ENCODE measurements at regions not wholly inside any gene's neighbourhood (a gene's known extent, or its start where the extent isn't known, plus 50 kb on each side); places are given as distances from the start of the nearest gene placed in this dataset.
A peak's percentile ranks its signal among the peaks of the same experiment; 100 is the strongest.
"Not testable (repeated sequence)": the region's sequence is repeated elsewhere in the genome, so short reads cannot be mapped to it uniquely, and the experiment has no call there.

- Histone ChIP-seq H3K4me1 (peaks cover 38% of the 10 kb centered on the region), H3K27me3 (no peaks in the 10 kb centered on the region), H3K4me3 (no peak overlapping the region), H3K36me3 (ENCODE audit: low read depth, missing control alignments) (no peaks in the 10 kb centered on the region), H3K27ac (peak overlapping the region in 1 of 2 donors; percentile 27), H3K9me3 (no peaks in the 10 kb centered on the region)
- 58 to 69% methylated on average over 3 of the region's 3 CpGs for WGBS, 2 donors
- TF ChIP-seq CTCF (IDR thresholded peaks at IDR 0.05) (no peak), POLR2A (IDR thresholded peaks at IDR 0.05) (no peak)
- no peak for DNase-seq
- intact Hi-C loops (cut with DNase I; ENCODE audit: low total_unique reads), result no loop called here
Observed at GRCh38 chr2:207229161-207229560, 63.4 kb upstream of the KLF7 start.

DNA sequence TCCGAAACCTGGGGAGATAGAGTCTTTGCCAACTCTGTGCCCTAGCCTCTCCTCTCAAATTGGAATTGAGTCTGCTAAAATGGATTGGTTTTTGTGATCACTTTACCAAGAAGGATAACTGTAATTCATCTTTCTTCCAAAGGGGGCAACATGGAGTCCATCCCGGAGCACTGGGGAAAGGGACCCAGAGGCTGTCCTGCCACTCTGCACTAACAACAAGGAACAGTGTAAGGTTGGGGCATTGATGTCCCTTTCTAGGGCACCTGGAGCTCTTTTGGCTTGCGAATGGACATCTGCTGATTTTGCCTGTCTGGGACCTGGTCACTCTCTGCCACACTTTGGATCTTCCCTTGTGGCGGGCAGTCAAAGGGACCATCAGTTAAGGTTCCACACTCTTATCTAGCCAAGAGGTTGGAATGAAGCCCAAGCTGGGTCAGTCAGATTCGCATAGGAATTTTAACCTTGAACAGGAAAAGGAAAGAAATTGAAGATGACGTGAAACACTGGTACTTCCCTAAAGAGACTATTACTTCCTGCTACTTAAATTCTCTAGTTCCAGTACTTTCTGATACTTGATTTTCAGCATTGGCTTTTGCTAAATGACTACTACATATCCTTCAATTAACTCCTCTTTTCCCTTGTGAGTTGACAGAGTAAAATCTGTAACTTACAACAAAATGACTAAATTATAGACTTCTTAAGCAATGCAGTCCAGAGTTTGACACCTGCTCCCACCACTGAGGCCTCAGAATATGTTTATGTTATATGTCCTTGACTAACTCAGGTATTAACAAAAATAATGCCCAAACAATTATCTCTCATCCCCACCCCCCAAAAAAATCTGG lies 64.7 kb upstream of the KLF7 start:
- intact Hi-C loops (cut with DNase I; ENCODE audit: low total_unique reads), result no loop called here
- H3K4me3 ChIP-seq, result no peak overlapping the region
- TF ChIP-seq CTCF (IDR thresholded peaks at IDR 0.05) (peak in 2 of 3 experiments; percentile 51), POLR2A (IDR thresholded peaks at IDR 0.05) (no peak)
- no peaks in the 10 kb centered on the region for H3K27me3 ChIP-seq
- DNase-seq, result peak; percentile 34
- H3K9me3 ChIP-seq, result no peaks in the 10 kb centered on the region
- peaks cover 38% of the 10 kb centered on the region for H3K4me1 ChIP-seq
- WGBS, 2 donors, result 68 to 69% methylated on average over 6 of the region's 6 CpGs
- peak overlapping the region in 1 of 2 donors; percentile 17 for H3K27ac ChIP-seq
- H3K36me3 ChIP-seq (ENCODE audit: low read depth, missing control alignments), result no peaks in the 10 kb centered on the region

- no peaks in the 10 kb centered on the region for H3K9me3 ChIP-seq
- intact Hi-C loops (cut with DNase I; ENCODE audit: low total_unique reads), result no loop called here
- no peak for DNase-seq
- H3K4me1 ChIP-seq, result peaks cover 31% of the 10 kb centered on the region
- peak overlapping the region in 1 of 2 donors; percentile 2 for H3K27ac ChIP-seq
- no peaks in the 10 kb centered on the region for H3K36me3 ChIP-seq (ENCODE audit: low read depth, missing control alignments)
- 50 to 52% methylated on average over 5 of the region's 5 CpGs for WGBS, 2 donors
- H3K27me3 ChIP-seq, result no peaks in the 10 kb centered on the region
- H3K4me3 ChIP-seq, result no peak overlapping the region
- TF ChIP-seq CTCF (IDR thresholded peaks at IDR 0.05) (no peak), POLR2A (IDR thresholded peaks at IDR 0.05) (no peak)
Observed at GRCh38 chr2:207231106-207231865, 65.5 kb upstream of the KLF7 start.

GRCh38 chr2:207231967-207232366 lies 66.2 kb upstream of the KLF7 start:
- no peak for DNase-seq
- no peaks in the 10 kb centered on the region for H3K27me3 ChIP-seq
- WGBS, 2 donors, result 79 to 85% methylated on average over 4 of the region's 4 CpGs

GRCh38 chr2:207233141-207233540 lies 67.4 kb upstream of the KLF7 start:
- H3K9me3 ChIP-seq; H3K27me3 ChIP-seq; H3K36me3 ChIP-seq (ENCODE audit: low read depth, missing control alignments); H3K4me3 ChIP-seq; DNase-seq; intact Hi-C loops (cut with DNase I; ENCODE audit: low total_unique reads): not testable (repeated sequence)
- Histone ChIP-seq H3K27ac (peak overlapping the region in 1 of 2 donors; percentile 31), H3K4me1 (peaks cover 12% of the 10 kb centered on the region)

More at GRCh38 chr2:207231967-207232366, 66.2 kb upstream of the KLF7 start:
- no peak for TF ChIP-seq POLR2A (IDR thresholded peaks at IDR 0.05)
- Histone ChIP-seq H3K4me1 (peaks cover 24% of the 10 kb centered on the region), H3K9me3 (no peaks in the 10 kb centered on the region), H3K4me3 (no peak overlapping the region), H3K27ac (no peak overlapping the region), H3K36me3 (ENCODE audit: low read depth, missing control alignments) (no peaks in the 10 kb centered on the region)
- intact Hi-C loops (cut with DNase I; ENCODE audit: low total_unique reads), result no loop called here
